ENCODE measurements at regions not wholly inside any gene's neighbourhood (a gene's known extent, or its start where the extent isn't known, plus 50 kb on each side); places are given as distances from the start of the nearest gene placed in this dataset.
"Not testable (repeated sequence)": the region's sequence is repeated elsewhere in the genome, so short reads cannot be mapped to it uniquely, and the experiment has no call there.

GRCh38 chr10:9342885-9343570 lies 1288.5 kb downstream of the GATA3 start:
- H3K36me3 ChIP-seq (replicated peaks; ENCODE audit: control insufficient read depth, insufficient read depth, low read length), result no peaks in the 10 kb centered on the region
- peak; percentile 19 for DNase-seq
- no peaks in the 10 kb centered on the region for H3K27me3 ChIP-seq (ENCODE audit: control insufficient read depth, insufficient read depth, low read length)
- H3K4me3 ChIP-seq (ENCODE audit: insufficient read depth, low read depth, low read length), result no peak overlapping the region

- H3K4me3 ChIP-seq (ENCODE audit: insufficient read depth, low read depth, low read length); H3K27me3 ChIP-seq (ENCODE audit: control insufficient read depth, insufficient read depth, low read length); DNase-seq; H3K36me3 ChIP-seq (replicated peaks; ENCODE audit: control insufficient read depth, insufficient read depth, low read length): not testable (repeated sequence)
These were observed 1293.4 kb downstream of the GATA3 start for GRCh38 chr10:9347933-9348332.

- Histone ChIP-seq H3K27me3 (ENCODE audit: control insufficient read depth, insufficient read depth, low read length) (no peaks in the 10 kb centered on the region; the same call in 1 of the 2 replicates), H3K4me3 (ENCODE audit: insufficient read depth, low read depth, low read length) (no peak overlapping the region), H3K36me3 (replicated peaks; ENCODE audit: control insufficient read depth, insufficient read depth, low read length) (no peaks in the 10 kb centered on the region)
- DNase-seq, result no peak
These were observed 1303.0 kb downstream of the GATA3 start for GRCh38 chr10:9357471-9357870.

- DNase-seq, result no peak
- Histone ChIP-seq H3K4me3 (ENCODE audit: insufficient read depth, low read depth, low read length) (no peak overlapping the region), H3K27me3 (ENCODE audit: control insufficient read depth, insufficient read depth, low read length) (no peaks in the 10 kb centered on the region; the same call in 1 of the 2 replicates), H3K36me3 (replicated peaks; ENCODE audit: control insufficient read depth, insufficient read depth, low read length) (no peaks in the 10 kb centered on the region)
These were observed 1308.2 kb downstream of the GATA3 start for GRCh38 chr10:9362721-9363120.

- Histone ChIP-seq H3K36me3 (replicated peaks; ENCODE audit: control insufficient read depth, insufficient read depth, low read length) (no peaks in the 10 kb centered on the region), H3K4me3 (ENCODE audit: insufficient read depth, low read depth, low read length) (no peak overlapping the region), H3K27me3 (ENCODE audit: control insufficient read depth, insufficient read depth, low read length) (no peaks in the 10 kb centered on the region)
- no peak for DNase-seq
These were observed 1324.7 kb downstream of the GATA3 start for GRCh38 chr10:9379183-9379582.

- no peaks in the 10 kb centered on the region for H3K36me3 ChIP-seq (replicated peaks; ENCODE audit: control insufficient read depth, insufficient read depth, low read length)
- no peak overlapping the region for H3K4me3 ChIP-seq (ENCODE audit: insufficient read depth, low read depth, low read length)
- no peaks in the 10 kb centered on the region for H3K27me3 ChIP-seq (ENCODE audit: control insufficient read depth, insufficient read depth, low read length)
- no peak for DNase-seq
These were observed 1327.4 kb downstream of the GATA3 start for GRCh38 chr10:9381733-9382532.

GRCh38 chr10:9382533-9382866 lies 1328.0 kb downstream of the GATA3 start:
- no peak for DNase-seq
- Histone ChIP-seq H3K27me3 (ENCODE audit: control insufficient read depth, insufficient read depth, low read length) (no peaks in the 10 kb centered on the region), H3K36me3 (replicated peaks; ENCODE audit: control insufficient read depth, insufficient read depth, low read length) (no peaks in the 10 kb centered on the region)

GRCh38 chr10:9390516-9390915 lies 1336.0 kb downstream of the GATA3 start:
- H3K4me3 ChIP-seq (ENCODE audit: insufficient read depth, low read depth, low read length), result no peak overlapping the region
- DNase-seq, result no peak
- no peaks in the 10 kb centered on the region for H3K36me3 ChIP-seq (replicated peaks; ENCODE audit: control insufficient read depth, insufficient read depth, low read length)
- no peaks in the 10 kb centered on the region for H3K27me3 ChIP-seq (ENCODE audit: control insufficient read depth, insufficient read depth, low read length)

More at GRCh38 chr10:9382533-9382866, 1328.0 kb downstream of the GATA3 start:
- no peak overlapping the region for H3K4me3 ChIP-seq (ENCODE audit: insufficient read depth, low read depth, low read length)

GRCh38 chr10:9399275-9399983 lies 1344.9 kb downstream of the GATA3 start:
- no peak for DNase-seq
- H3K4me3 ChIP-seq (ENCODE audit: insufficient read depth, low read depth, low read length), result no peak overlapping the region
- no peaks in the 10 kb centered on the region for H3K36me3 ChIP-seq (replicated peaks; ENCODE audit: control insufficient read depth, insufficient read depth, low read length)
- H3K27me3 ChIP-seq (ENCODE audit: control insufficient read depth, insufficient read depth, low read length), result no peaks in the 10 kb centered on the region

- H3K36me3 ChIP-seq (replicated peaks; ENCODE audit: control insufficient read depth, insufficient read depth, low read length); H3K4me3 ChIP-seq (ENCODE audit: insufficient read depth, low read depth, low read length); DNase-seq; H3K27me3 ChIP-seq (ENCODE audit: control insufficient read depth, insufficient read depth, low read length): not testable (repeated sequence)
These were observed 1347.6 kb downstream of the GATA3 start for GRCh38 chr10:9402067-9402466.

GRCh38 chr10:9402507-9403195 lies 1348.2 kb downstream of the GATA3 start:
- H3K27me3 ChIP-seq (ENCODE audit: control insufficient read depth, insufficient read depth, low read length); H3K36me3 ChIP-seq (replicated peaks; ENCODE audit: control insufficient read depth, insufficient read depth, low read length); DNase-seq: not testable (repeated sequence)

GRCh38 chr10:9407201-9407600 lies 1352.7 kb downstream of the GATA3 start:
- DNase-seq; H3K36me3 ChIP-seq (replicated peaks; ENCODE audit: control insufficient read depth, insufficient read depth, low read length); H3K4me3 ChIP-seq (ENCODE audit: insufficient read depth, low read depth, low read length); H3K27me3 ChIP-seq (ENCODE audit: control insufficient read depth, insufficient read depth, low read length): not testable (repeated sequence)

More at GRCh38 chr10:9402507-9403195, 1348.2 kb downstream of the GATA3 start:
- not testable (repeated sequence) for H3K4me3 ChIP-seq (ENCODE audit: insufficient read depth, low read depth, low read length)

- no peaks in the 10 kb centered on the region for H3K36me3 ChIP-seq (replicated peaks; ENCODE audit: control insufficient read depth, insufficient read depth, low read length)
- H3K4me3 ChIP-seq (ENCODE audit: insufficient read depth, low read depth, low read length), result no peak overlapping the region
- H3K27me3 ChIP-seq (ENCODE audit: control insufficient read depth, insufficient read depth, low read length), result no peaks in the 10 kb centered on the region
- DNase-seq, result no peak
These were observed 1361.8 kb downstream of the GATA3 start for GRCh38 chr10:9416331-9416730.

- Histone ChIP-seq H3K4me3 (ENCODE audit: insufficient read depth, low read depth, low read length) (no peak overlapping the region), H3K27me3 (ENCODE audit: control insufficient read depth, insufficient read depth, low read length) (no peaks in the 10 kb centered on the region), H3K36me3 (replicated peaks; ENCODE audit: control insufficient read depth, insufficient read depth, low read length) (no peaks in the 10 kb centered on the region)
- DNase-seq, result no peak
These were observed 1365.3 kb downstream of the GATA3 start for GRCh38 chr10:9419757-9420156.
